Retinal pigment epithelial cell (primary cell): ENCODE measurements at regions not wholly inside any gene's neighbourhood (a gene's known extent, or its start where the extent isn't known, plus 50 kb on each side); places are given as distances from the start of the nearest gene placed in this dataset.

Source experiments
- DNase-seq: peaks from one replicate; pipeline ENCODE4 v3.0.0-alpha.2; 2010; ENCODE audit warnings: low read depth
- H3K4me3 ChIP-seq: 2 replicates; pipeline ENCODE4 v1.5.1; 2011; ENCODE audit warnings: mild to moderate bottlenecking, low read length, control low read depth, moderate library complexity
- TF ChIP-seq, protein P1 (sequence below): conservative IDR thresholded peaks from 2 replicates; pipeline ENCODE4 v1.5.1; 2011; ENCODE audit warnings: low read depth, low read length, control low read depth, inconsistent platforms

DNA sequence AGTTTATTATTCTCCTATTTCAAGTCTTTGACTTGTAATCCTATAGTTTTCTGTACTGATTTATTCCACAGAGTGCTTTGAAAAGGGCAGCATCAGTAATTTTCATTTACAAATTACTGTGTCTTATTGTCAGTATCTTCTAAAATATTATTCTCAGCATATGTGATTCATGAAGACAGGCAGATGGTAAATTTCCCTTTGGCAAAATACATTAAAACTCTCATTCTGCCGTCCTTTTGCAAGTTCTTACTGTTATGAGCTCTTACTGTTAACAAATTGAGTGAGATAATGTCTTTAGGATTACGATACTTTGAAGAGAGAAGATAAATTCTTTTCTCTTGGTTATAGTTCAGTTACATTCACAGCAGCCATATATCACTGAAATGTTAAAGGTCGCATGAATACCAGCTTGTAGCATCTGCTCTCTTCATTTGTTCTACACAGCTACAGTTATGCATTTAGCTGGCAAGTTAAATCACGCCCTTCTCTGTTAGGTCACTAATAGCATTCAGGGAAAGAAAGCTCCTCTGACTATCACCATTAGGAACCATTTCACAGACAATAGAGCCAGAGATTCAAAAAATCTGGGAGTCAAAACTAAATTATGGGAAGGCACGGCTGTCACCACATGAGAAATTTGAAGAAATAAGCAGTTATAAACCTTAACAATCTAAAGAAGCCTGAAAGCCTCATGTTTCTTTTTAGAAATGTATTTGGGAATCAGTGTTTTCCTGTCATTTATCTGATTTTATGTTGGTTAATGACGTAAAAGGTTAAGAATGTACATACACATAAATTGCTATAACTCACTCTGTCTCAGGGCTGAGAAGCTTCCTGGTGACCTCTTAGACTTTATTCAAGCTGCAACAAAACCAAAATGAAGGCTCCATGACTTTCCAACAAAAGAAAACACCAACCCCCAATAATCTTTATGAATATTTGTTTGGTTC, 109.6 kb upstream of the SP4 start:
- TF ChIP-seq, protein P1, sequence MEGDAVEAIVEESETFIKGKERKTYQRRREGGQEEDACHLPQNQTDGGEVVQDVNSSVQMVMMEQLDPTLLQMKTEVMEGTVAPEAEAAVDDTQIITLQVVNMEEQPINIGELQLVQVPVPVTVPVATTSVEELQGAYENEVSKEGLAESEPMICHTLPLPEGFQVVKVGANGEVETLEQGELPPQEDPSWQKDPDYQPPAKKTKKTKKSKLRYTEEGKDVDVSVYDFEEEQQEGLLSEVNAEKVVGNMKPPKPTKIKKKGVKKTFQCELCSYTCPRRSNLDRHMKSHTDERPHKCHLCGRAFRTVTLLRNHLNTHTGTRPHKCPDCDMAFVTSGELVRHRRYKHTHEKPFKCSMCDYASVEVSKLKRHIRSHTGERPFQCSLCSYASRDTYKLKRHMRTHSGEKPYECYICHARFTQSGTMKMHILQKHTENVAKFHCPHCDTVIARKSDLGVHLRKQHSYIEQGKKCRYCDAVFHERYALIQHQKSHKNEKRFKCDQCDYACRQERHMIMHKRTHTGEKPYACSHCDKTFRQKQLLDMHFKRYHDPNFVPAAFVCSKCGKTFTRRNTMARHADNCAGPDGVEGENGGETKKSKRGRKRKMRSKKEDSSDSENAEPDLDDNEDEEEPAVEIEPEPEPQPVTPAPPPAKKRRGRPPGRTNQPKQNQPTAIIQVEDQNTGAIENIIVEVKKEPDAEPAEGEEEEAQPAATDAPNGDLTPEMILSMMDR, result no peak
- no peak overlapping the region for H3K4me3 ChIP-seq
- DNase-seq, result no peak

DNA sequence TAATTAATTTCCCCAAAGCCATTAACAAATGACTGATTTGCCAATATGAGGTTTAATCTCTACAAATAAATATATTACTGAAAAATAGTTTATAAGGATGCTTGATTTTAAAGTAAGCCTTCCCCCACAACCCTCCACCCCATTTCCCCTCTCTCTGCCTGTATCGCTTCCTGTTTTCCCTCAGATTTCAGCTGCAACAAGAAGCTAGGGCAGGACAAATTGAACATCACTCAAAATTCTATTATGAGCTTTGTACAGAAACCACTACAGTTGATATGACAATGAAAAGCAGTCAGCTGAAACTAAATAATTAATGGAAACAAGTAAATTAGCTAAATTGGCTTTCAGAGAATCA, 109.0 kb upstream of the SP4 start:
- TF ChIP-seq, protein P1, result no peak
- no peak for DNase-seq
- H3K4me3 ChIP-seq, result no peak overlapping the region

DNA sequence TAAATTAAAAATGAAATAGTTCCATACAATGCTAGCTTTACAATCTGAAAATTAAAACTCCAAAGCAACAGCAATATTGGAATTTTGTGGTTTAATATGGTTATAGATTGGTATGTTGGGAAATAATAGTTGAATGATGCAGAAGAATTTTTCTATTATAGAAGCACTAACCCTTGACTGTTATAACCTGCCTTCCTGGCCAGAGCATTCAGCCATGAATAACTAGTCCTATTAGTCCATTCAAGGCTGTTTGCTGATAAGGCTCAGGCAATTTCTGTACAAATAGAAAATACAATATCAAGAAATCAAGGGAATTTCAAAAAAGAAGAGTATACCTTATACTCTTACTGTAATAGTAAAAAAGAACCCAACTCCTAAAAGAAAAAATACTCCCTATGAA, 101.6 kb upstream of the SP4 start:
- no peak overlapping the region for H3K4me3 ChIP-seq
- no peak for DNase-seq
- TF ChIP-seq, protein P1, result no peak

DNA sequence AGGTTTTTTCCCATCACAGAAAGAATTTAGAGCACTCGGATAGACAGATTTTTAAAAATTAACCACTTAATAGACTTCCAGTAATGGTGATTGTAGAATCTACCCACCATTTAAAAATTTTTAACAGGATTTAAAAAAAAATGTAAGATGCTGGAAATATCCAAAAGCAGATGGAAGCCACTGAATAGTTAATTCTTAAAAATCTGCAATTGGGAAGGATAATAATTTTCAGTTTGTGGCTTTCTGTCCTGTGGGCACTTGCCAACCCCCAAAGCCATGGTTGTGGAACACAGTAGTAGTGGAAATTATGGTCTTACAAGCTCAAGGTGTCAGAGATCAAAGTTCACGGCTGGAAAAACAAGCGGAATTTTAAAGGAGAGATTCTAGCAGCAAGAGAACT, 101.0 kb upstream of the SP4 start:
- DNase-seq, result no peak

DNA sequence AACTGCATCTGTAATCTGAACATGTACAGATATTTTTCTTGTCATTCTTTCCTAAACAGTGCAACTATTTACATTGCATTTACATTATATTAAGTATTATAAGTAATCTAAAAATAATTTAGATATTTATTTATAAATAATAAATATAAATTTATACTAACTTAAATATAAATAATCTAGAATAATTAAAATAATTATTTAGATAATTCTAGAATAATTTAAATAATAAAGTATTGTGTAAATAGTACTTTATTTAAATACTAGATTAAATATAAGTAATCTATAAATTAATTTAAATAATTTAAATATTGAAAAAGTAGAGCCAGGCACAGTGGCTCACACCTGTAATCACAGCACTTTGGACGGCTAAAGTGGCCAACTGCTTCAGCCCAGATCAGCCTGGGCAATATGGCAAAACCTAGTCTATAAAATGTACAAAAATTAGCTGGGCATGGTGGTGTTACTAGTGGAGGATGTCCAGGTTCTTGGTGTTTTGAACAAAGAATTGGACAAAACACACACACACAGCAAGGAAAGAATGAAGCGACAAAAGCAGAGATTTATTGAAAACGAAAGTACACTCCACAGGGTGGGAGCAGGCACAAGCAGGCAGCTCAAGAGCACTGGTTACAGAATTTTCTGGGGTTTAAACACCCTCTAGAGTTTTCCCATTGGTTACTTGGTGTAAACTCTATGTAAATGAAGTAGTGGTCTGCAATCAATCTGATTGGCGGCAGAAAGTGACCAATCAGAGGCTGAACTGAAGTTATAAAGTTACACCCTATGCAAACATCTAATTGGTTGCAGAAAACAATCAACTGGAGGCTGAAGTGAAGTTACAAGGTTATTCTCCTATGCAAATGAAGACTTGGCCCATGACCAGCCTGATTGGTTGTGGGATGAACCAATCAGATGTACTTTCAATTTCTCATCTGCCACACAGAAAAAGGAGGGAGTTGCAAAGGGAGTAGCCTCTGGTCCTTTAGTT, 100.2 kb upstream of the SP4 start:
- no peak for DNase-seq
- H3K4me3 ChIP-seq, result no peak overlapping the region
- TF ChIP-seq, protein P1, result no peak

More for the DNA sequence above, 101.0 kb upstream of the SP4 start:
- TF ChIP-seq, protein P1, result no peak
- no peak overlapping the region for H3K4me3 ChIP-seq

DNA sequence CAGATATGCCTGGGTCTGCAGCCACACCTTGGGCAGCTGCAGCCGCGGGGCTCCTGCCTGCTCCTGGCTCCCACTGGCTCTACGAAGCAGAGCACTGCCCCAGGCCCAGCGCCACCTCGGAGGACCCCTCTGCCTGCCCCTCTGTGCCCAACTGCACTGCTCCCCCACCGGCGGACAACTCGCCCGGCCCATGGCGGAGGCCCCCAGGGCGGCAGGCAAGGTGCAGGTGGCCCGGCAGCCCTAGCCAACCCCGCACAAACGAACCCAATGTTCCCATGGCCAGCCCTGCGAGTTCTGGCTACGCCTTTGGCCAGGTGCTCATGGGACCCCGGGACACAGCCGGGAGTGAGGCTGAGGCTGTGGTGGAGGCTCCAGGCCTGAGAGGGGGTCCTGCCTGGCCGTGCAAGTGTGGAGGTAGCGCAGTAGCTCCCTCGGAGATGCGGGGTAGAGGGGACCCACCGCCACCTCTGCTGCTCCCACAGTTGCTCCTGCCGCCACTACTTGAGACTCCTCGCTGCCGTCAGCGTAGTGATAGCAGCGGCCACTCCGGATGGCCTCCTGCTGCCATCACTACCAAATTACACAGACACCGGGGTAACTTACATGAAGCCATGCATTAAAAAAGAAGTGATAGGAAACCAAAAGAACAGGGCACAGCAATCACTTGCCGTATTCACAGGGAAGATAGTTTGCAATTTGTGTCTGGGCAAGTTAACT, 97.3 kb upstream of the SP4 start:
- no peak for DNase-seq
- TF ChIP-seq, protein P1, result no peak
- no peak overlapping the region for H3K4me3 ChIP-seq
